Ishikawa (cell line): ENCODE measurements at regions not wholly inside any gene's neighbourhood (a gene's known extent, or its start where the extent isn't known, plus 50 kb on each side); places are given as distances from the start of the nearest gene placed in this dataset.

Source experiments
- CEBPB ChIP-seq: IDR thresholded peaks from 2 replicates; pipeline ENCODE4 v1.6.1; 2012
- CREB1 ChIP-seq: IDR thresholded peaks from 2 replicates; pipeline ENCODE4 v1.6.1; 2012; ENCODE audit warnings: low read depth
- EGR1 ChIP-seq: IDR thresholded peaks from 2 replicates; pipeline ENCODE4 v1.6.1; 2012
- EP300 ChIP-seq: IDR thresholded peaks from 2 replicates; pipeline ENCODE4 v1.6.1; 2012; ENCODE audit warnings: borderline replicate concordance
- FOXM1 ChIP-seq: IDR thresholded peaks from 2 replicates; pipeline ENCODE4 v1.6.1; 2012; ENCODE audit warnings: low read depth, borderline replicate concordance
- NFIC ChIP-seq: IDR thresholded peaks from 2 replicates; pipeline ENCODE4 v1.6.1; 2012
- RAD21 ChIP-seq: IDR thresholded peaks from 2 replicates; pipeline ENCODE4 v1.6.1; 2012; ENCODE audit warnings: low read depth
- TAF1 ChIP-seq: IDR thresholded peaks from 2 replicates; pipeline ENCODE4 v1.6.1; 2012; ENCODE audit warnings: low read depth, mild to moderate bottlenecking
- TCF12 ChIP-seq: IDR thresholded peaks from 2 replicates; pipeline ENCODE4 v1.6.1; 2012; ENCODE audit warnings: low read depth
- TEAD4 ChIP-seq: IDR thresholded peaks from 2 replicates; pipeline ENCODE4 v1.6.1; 2012
- YY1 ChIP-seq: IDR thresholded peaks from 2 replicates; pipeline ENCODE4 v1.6.1; 2012; ENCODE audit warnings: low read depth
- TF ChIP-seq, protein P1 (sequence below): IDR thresholded peaks from 2 replicates; pipeline ENCODE4 v1.6.1; 2012; ENCODE audit warnings: low read depth, mild to moderate bottlenecking
- TF ChIP-seq, protein P2 (sequence below): IDR thresholded peaks from 2 replicates; pipeline ENCODE4 v1.6.1; 2012
- TF ChIP-seq, protein P3 (sequence below): IDR thresholded peaks from 2 replicates; pipeline ENCODE4 v1.6.1; 2012

DNA sequence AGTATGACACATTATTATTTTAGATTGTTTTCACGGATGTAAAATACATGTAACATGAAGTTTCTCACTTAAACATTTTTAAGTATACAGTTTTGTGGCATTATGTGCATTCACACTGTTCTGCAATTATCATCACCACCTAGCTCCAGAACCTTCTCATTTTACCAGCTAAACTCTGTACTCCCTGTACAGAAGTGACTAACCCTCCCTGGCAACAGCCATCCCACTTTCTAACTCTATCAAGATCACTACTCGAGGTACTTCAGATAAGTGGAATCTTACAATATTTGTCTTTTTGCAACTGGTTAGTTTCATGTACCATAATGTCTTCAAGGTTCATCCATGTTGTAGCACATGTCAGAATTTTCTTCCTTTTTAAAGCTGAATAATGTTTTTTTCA lies 116.3 kb upstream of the IGF1R start:
- TF ChIP-seq CEBPB (no peak), TEAD4 (no peak), RAD21 (no peak), YY1 (no peak), TAF1 (no peak), EP300 (no peak), NFIC (no peak), EGR1 (no peak), FOXM1 (no peak), CREB1 (no peak), TCF12 (no peak)
- TF ChIP-seq, protein P1, sequence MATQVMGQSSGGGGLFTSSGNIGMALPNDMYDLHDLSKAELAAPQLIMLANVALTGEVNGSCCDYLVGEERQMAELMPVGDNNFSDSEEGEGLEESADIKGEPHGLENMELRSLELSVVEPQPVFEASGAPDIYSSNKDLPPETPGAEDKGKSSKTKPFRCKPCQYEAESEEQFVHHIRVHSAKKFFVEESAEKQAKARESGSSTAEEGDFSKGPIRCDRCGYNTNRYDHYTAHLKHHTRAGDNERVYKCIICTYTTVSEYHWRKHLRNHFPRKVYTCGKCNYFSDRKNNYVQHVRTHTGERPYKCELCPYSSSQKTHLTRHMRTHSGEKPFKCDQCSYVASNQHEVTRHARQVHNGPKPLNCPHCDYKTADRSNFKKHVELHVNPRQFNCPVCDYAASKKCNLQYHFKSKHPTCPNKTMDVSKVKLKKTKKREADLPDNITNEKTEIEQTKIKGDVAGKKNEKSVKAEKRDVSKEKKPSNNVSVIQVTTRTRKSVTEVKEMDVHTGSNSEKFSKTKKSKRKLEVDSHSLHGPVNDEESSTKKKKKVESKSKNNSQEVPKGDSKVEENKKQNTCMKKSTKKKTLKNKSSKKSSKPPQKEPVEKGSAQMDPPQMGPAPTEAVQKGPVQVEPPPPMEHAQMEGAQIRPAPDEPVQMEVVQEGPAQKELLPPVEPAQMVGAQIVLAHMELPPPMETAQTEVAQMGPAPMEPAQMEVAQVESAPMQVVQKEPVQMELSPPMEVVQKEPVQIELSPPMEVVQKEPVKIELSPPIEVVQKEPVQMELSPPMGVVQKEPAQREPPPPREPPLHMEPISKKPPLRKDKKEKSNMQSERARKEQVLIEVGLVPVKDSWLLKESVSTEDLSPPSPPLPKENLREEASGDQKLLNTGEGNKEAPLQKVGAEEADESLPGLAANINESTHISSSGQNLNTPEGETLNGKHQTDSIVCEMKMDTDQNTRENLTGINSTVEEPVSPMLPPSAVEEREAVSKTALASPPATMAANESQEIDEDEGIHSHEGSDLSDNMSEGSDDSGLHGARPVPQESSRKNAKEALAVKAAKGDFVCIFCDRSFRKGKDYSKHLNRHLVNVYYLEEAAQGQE: no peak
- TF ChIP-seq, protein P2, sequence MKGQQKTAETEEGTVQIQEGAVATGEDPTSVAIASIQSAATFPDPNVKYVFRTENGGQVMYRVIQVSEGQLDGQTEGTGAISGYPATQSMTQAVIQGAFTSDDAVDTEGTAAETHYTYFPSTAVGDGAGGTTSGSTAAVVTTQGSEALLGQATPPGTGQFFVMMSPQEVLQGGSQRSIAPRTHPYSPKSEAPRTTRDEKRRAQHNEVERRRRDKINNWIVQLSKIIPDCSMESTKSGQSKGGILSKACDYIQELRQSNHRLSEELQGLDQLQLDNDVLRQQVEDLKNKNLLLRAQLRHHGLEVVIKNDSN: no peak
- TF ChIP-seq, protein P3, sequence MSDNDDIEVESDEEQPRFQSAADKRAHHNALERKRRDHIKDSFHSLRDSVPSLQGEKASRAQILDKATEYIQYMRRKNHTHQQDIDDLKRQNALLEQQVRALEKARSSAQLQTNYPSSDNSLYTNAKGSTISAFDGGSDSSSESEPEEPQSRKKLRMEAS: no peak
